ENCODE measurements at regions not wholly inside any gene's neighbourhood (a gene's known extent, or its start where the extent isn't known, plus 50 kb on each side); places are given as distances from the start of the nearest gene placed in this dataset.

- TF ChIP-seq CTCF (conservative IDR thresholded peaks at IDR 0.05) (no peak; the same call in 1 of the 2 replicates), EZH2 (IDR thresholded peaks at IDR 0.05; ENCODE audit: low read depth) (no peak)
Measured at GRCh38 chr1:177490036-177490639, 319.4 kb downstream of the BRINP2 start.

Data from PC-9 (cell line).